DMS 273 treated with DMSO at 0.1 percent for 48 hours (cell line): ENCODE measurements at regions not wholly inside any gene's neighbourhood (a gene's known extent, or its start where the extent isn't known, plus 50 kb on each side); places are given as distances from the start of the nearest gene placed in this dataset.
"Not testable (repeated sequence)": the region's sequence is repeated elsewhere in the genome, so short reads cannot be mapped to it uniquely, and the experiment has no call there.

Source experiments
- DNase-seq: peaks from one replicate; lab custom pipeline; 2025; lab: John Stamatoyannopoulos, UW

DNA sequence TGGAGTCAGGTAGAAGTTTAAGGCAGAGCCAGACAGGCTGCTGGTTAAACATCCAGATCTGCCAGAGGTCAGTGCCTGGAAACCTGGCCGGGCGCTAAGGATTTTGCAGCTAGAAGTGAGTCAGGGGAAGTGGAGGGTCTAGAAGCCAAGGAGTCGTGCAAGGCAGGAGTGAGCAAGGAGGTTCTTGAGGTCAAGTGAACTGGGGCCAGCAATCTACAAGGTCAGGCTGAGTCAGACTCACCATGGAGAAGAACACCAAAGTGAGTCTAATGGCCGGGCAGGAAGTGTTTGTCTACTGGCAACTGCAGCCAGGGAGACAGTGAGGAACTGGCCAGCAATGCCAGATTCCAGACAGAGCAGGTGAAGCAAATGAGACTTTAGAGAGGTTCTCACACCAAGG is 628.2 kb downstream of the ETNK1 start:
- no peak for DNase-seq

- DNase-seq, result not testable (repeated sequence)
Observed at GRCh38 chr12:23253910-23254309, 628.9 kb downstream of the ETNK1 start.

DNA sequence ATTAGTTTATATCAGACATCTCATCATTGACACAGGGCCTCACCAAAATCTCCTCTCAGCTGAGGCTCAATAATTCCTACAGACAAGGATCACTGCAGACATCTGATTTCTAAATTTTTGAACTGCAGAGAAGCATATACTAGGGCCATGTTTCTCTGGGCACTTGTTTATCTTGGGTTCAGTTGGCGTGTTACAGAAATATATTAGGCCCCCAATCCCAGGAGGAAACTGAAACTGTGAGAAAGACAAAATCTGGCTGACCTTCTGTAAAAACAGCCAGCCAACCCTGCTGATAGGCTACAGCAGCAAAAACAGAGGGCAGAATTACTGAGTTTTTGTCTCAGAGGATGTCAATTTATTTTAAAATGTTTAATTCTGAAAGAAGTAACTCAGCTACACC is 634.6 kb downstream of the ETNK1 start:
- DNase-seq, result no peak

- DNase-seq, result no peak
Observed at GRCh38 chr12:23262670-23263069, 637.7 kb downstream of the ETNK1 start.

DNA sequence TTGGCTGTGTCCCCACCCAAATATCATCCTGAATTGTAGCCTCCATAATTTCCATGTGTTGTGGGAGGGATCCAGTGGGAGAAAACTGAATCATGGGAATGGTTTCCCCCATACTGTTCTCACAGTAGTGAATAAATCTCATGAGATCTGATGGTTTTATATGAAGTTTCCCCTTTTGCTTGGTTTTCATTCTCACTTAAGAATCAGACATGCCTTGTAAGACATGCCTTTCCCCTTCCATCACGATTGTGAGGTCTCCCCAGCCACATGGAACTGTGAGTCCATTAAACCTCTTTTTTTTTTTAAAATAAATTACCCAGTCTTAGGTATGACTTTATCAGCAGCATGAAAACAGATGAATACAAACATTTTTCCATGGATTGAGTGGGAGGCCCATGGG is 652.9 kb downstream of the ETNK1 start:
- DNase-seq, result no peak

DNA sequence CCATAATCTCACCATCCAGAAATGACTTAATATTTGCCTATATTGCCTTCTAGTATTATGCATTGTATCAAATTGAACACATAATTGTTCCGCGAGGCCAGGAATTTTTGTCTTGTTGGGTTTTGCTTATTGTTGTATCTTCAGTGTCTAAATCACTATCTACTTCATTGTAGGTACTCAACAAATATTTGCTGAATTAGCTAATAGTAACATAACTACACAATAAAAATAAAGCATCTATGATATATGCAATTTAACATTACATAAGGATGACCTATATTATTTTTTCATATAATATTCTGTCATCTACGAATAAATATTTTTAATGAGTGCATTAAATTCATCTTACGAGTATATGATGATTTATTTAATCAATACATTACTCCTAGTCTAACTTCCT is 656.3 kb downstream of the ETNK1 start:
- no peak for DNase-seq

DNA sequence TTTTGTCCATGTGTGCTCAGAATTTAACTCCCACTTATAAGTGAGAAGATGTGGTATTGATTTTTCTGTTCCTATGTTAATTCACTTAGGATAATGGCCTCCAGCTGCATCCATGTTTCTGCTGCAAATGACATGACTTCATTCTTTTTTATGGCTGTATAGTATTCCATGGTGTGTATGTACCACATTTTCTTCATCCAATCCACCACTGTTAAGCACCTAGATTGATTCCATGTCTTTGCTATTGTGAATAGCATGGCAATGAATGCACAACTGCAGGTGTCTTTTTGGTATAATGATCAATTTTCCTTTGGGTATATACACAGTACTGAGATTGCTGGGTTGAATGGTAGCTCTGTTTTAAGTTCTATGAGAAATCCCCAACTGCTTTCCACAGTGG is 657.7 kb downstream of the ETNK1 start:
- DNase-seq, result no peak

- DNase-seq, result not testable (repeated sequence)
Observed at GRCh38 chr12:23285764-23286530, 661.0 kb downstream of the ETNK1 start.

DNA sequence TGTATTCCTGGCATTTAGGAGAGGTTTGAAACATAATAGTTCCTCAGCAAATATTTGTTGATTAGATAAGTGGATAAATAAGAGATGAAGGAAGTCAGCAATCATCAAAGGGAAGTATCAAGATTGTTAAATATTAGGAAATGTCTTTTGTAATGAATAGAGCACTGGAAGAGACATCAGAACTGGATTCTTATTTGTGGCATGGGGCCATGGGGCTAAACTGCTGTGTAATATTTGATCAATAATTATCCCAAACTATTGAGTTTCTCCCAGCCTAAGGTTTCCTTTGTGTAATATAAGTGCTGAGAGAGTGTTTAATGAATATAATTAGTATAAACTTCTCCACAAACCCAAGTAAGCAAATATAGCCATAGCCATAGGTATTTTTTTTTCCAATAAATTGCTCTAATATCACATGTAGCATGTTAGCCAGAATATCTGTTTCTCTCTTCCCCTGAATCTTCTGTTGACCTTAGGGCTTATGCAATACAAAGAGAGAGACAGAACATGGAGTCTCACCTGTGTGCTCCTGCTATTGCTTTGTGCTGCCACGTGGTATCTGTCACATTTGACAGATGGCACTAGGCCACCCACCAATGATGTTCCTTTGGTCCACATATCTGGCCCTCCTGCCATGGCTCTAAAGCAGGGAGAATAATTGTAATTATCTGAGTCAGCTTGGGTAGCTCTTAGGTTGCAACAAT is 658.7 kb downstream of the SOX5 start:
- no peak for DNase-seq

DNA sequence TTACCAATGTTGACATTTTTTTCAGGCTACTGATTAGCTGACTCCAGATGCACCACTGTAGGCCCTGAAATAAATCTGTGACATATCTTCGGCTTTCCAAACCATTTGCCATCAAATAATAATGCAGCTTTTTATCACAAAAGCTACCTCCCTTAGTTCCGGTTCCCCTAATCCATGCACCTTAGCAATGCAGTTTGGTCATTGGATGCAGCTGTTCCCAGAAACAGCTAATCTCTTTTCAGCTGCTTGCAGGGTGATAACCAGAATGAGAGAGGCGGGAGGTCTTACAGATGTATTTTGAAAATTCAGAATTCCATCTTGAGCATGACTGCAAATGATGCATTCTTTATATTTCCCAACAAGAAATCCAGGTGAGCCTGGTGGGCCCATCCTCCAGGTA is 646.2 kb downstream of the SOX5 start:
- no peak for DNase-seq

DNA sequence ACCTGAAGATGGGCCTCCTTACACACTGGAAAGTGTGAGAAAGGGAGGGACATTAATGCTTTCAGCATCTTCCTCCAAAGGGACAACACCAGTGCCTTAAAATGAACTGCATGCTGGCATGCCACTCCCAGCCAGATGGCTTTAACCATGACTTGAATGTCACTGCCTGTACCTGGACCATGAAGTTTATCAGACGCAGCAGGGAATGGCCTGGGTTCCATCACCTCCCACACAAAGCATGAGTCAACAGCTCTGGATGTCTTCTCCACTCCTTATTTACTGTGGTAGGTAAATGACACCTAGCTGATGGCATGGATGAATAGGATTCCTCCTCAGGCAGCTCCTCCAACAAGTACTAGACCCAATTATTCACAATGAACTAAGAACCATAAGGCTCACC is 645.6 kb downstream of the SOX5 start:
- no peak for DNase-seq

DNA sequence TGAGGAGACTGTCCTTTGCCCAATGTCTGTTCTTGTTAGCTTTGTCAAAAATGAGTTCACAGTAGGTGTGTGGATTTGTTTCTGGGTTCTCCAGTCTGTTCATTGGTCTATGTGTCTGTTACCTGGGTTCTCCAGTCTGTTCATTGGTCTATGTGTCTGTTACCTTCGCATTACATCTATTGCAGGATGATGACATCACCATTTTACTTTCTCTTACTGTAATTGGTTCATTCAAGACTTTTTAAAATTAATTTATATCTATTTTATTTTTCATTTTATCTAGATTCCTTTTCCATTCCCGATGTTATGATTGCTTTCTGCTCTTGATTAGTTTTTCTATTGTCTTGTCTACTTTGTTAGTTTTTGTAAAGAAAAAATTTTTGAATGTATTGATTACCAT is 615.5 kb downstream of the SOX5 start:
- no peak for DNase-seq

DNA sequence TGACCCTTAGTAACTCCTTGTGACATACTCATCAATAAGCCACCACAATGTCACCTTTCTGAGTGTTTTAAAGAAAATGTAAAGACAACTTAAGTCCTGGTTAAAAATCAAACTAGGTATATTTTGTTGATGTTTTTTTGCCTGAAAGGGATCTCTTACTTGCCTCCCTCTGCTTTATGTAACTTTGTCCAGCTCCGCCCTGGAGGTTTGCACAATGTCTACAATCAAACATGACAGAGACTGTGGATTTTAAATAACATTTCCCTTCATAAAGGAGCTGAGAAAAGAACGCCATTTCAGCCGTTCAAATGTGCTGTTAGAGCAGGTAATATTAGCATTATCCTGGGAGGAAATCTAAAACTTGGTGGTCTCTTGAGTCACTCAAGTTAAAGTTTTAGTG is 613.9 kb downstream of the SOX5 start:
- DNase-seq, result no peak

GRCh38 chr12:23337213-23337612 is 612.3 kb downstream of the SOX5 start:
- DNase-seq, result no peak

GRCh38 chr12:23340351-23340750 is 609.1 kb downstream of the SOX5 start:
- DNase-seq, result no peak

GRCh38 chr12:23342407-23342806 is 607.1 kb downstream of the SOX5 start:
- DNase-seq, result no peak

GRCh38 chr12:23349564-23349963 is 599.9 kb downstream of the SOX5 start:
- DNase-seq, result no peak

DNA sequence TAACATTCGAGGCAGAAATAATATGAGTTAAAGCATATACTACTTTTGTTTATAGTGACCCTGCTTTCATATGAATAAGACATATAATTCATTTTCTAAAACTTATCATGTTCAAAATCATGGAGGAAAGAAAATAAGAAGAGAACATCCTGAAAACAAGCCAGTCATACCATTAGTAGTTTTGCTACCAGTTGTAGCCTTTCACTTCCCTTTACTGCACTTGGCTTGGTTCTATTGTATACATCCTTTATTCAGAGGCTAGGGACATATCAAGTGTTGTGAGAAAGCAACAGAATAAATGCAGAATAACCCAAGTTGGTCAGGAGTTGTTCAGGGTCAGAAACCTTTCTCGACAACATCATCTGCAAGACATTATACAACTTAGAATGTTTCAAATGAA is 598.7 kb downstream of the SOX5 start:
- no peak for DNase-seq

DNA sequence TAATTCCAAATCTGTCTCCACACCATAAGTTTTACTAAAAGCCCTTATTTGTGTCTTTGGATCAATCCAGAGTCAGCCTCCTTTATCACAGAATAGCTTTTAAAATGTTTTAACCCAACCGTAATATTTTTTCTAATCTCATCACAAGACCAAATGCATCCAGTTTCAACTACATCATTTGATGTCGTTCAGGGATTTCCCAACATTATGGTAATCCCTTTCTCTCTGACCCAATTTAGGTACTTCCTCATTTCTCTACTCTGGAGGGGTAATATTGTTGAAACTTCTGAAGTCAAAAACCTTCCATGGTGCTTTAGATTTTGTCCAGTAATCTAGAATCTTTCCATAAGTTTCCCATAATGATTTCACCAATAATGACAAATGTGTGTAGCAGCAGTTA is 596.8 kb downstream of the SOX5 start:
- no peak for DNase-seq

- no peak for DNase-seq
Observed at GRCh38 chr12:23354800-23355199, 594.7 kb downstream of the SOX5 start.

DNA sequence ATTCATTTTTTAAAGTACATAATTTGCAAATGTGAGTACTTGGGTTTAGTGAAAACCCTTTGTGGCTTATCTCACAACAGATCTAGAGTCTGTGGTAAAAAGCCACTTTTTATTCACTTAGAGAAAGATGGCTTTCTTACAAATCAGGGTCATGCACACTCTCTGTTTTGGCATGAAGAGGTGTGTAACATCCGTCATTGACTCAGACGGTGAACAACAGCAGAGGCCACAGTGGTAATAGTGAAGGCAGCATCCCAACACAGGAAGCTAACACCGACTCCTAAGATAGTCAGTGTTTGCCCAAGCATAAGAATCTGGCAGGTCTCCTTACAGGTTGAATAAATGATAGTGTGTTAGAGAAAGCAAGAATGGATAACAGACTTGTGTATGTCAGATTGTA is 593.0 kb downstream of the SOX5 start:
- DNase-seq, result no peak

GRCh38 chr12:23356927-23357708 is 592.4 kb downstream of the SOX5 start:
- no peak for DNase-seq
